Spleen (tissue), 7 donors: ENCODE measurements at regions not wholly inside any gene's neighbourhood (a gene's known extent, or its start where the extent isn't known, plus 50 kb on each side); places are given as distances from the start of the nearest gene placed in this dataset.

Source experiments
- CTCF ChIP-seq, 11 experiments: fragments of 200-600 bp in 7 of 11; fragments of 450-650 bp in 4 of 11; sonication (generic) in 4 of 11; IDR thresholded peaks in 8 of 11; conservative IDR thresholded peaks in 3 of 11; 1 replicate in 7 of 11; 2 replicates in 4 of 11; pipeline versions ENCODE4 v1.4.0 to v1.8.0; 2016 to 2021; ENCODE audit warnings: antibody characterized with exemption in 11 of 11, inconsistent platforms in 4 of 11, mild to moderate bottlenecking in 1 of 11
- POLR2A ChIP-seq, 3 donors: fragments of 450-650 bp; IDR thresholded peaks; one replicate each; pipeline ENCODE4 v1.5.1; 2017; ENCODE audit warnings: antibody characterized with exemption in 3 of 3, mild to moderate bottlenecking in 1 of 3
- POLR2AphosphoS5 ChIP-seq, 3 donors: sonication (generic); formaldehyde crosslinking; IDR thresholded peaks; one replicate each; pipeline ENCODE4 v1.5.1; 2017; ENCODE audit warnings: antibody characterized with exemption in 3 of 3
- donor health status: DM: no; HTN: no; CAD: no; lungs with moderate emphysema.
- donor health status: DM: no; HTN: no; CAD: no.
- donor health status: DM: no; HTN: no; CAD: no.

GRCh38 chr1:78737241-78737640, 87.6 kb downstream of the IFI44 start:
- TF ChIP-seq POLR2A (IDR thresholded peaks at IDR 0.05): no peak
- no peak for TF ChIP-seq CTCF (IDR thresholded peaks at IDR 0.05 in 8 of 11, conservative IDR thresholded peaks at IDR 0.05 in 3 of 11)
- no peak for TF ChIP-seq POLR2AphosphoS5 (IDR thresholded peaks at IDR 0.05)
